HL-60 (cell line): ENCODE measurements at regions not wholly inside any gene's neighbourhood (a gene's known extent, or its start where the extent isn't known, plus 50 kb on each side); places are given as distances from the start of the nearest gene placed in this dataset.

Source experiments
- DNase-seq, 2 experiments: peaks; one replicate each; pipeline ENCODE4 v3.0.0-alpha.2; 2010 to 2020; ENCODE audit warnings: low read depth in 1 of 2, low spot score in 1 of 2
- H3K27ac ChIP-seq: fragments of 250-450 bp; sonication (Bioruptor Pico); replicated peaks from 2 replicates; pipeline ENCODE4 v1.5.1; 2020; ENCODE audit warnings: mild to moderate bottlenecking, moderate library complexity
- H3K27me3 ChIP-seq: fragments of 250-450 bp; sonication (Bioruptor Pico); 2 replicates; pipeline ENCODE4 v1.5.1; 2021; ENCODE audit warnings: mild to moderate bottlenecking, moderate library complexity; ENCODE audit not compliant: insufficient read depth, poor library complexity, severe bottlenecking
- H3K4me3 ChIP-seq: replicated peaks from 2 replicates; pipeline ENCODE4 v1.5.1; 2011; ENCODE audit warnings: mild to moderate bottlenecking, control low read depth, low read length; ENCODE audit not compliant: insufficient read depth
- GABPA ChIP-seq: IDR thresholded peaks from 2 replicates; pipeline ENCODE4 v1.6.1; 2012; ENCODE audit warnings: low read depth
- POLR2AphosphoS5 ChIP-seq: IDR thresholded peaks from 2 replicates; pipeline ENCODE4 v1.6.1; 2012; ENCODE audit warnings: low read depth
- SPI1 ChIP-seq: IDR thresholded peaks from 2 replicates; pipeline ENCODE4 v1.6.1; 2012; ENCODE audit warnings: low read depth, mild to moderate bottlenecking, borderline replicate concordance
- TF ChIP-seq, protein P1 (sequence below): IDR thresholded peaks from 2 replicates; pipeline ENCODE4 v1.6.1; 2012; ENCODE audit warnings: low read depth; ENCODE audit not compliant: insufficient replicate concordance
- TF ChIP-seq, protein P2 (sequence below): IDR thresholded peaks from one replicate; pipeline ENCODE4 v1.5.1; 2011; ENCODE audit warnings: low read length, control low read depth, inconsistent platforms; ENCODE audit not compliant: insufficient read depth

DNA sequence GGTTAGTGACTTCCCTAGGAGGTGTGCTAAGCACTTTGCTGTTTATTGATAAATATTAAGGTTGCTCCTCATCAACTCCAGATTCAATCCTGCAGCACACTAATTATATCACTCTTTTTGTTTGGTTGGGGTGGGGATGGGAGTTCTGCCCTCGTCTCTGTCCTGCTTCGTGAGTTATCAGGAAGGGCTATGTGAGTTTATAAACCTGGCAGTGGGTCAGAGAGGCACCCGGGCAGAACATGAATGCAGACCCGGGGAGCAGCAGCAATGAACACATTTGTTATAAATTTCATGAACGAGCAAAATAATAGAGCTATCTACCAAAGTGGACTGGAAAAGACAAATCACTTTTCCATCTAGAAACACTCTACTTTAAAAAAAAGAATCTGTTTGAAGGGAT lies 125.5 kb upstream of the WWC1 start:
- DNase-seq = no peak
- Histone ChIP-seq H3K27me3 (no peaks in the 10 kb centered on the region), H3K27ac (no peak overlapping the region), H3K4me3 (no peak overlapping the region)
- TF ChIP-seq SPI1 (no peak), POLR2AphosphoS5 (no peak)

DNA sequence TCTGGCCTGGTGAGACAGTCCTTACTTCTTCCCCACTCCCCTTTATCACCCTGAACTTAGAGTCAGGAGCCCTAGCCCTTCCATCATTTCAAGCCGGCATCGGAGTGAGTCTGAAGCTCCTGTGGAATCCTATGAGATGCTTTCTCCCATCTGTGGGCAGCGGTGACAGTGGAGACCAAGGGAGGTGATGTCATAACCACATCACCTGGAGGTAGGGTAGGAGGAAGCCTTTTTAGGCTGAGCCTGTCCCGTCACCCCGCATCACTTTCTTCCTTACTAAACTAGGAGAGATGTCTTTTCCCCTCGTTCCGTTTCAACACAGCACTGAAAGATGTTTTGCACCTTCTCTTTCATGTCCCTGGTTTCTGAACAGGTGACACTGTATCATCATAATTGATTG lies 124.1 kb upstream of the WWC1 start:
- Histone ChIP-seq H3K27me3 (no peaks in the 10 kb centered on the region), H3K4me3 (no peak overlapping the region), H3K27ac (no peak overlapping the region)
- no peak for DNase-seq
- TF ChIP-seq, protein P1, sequence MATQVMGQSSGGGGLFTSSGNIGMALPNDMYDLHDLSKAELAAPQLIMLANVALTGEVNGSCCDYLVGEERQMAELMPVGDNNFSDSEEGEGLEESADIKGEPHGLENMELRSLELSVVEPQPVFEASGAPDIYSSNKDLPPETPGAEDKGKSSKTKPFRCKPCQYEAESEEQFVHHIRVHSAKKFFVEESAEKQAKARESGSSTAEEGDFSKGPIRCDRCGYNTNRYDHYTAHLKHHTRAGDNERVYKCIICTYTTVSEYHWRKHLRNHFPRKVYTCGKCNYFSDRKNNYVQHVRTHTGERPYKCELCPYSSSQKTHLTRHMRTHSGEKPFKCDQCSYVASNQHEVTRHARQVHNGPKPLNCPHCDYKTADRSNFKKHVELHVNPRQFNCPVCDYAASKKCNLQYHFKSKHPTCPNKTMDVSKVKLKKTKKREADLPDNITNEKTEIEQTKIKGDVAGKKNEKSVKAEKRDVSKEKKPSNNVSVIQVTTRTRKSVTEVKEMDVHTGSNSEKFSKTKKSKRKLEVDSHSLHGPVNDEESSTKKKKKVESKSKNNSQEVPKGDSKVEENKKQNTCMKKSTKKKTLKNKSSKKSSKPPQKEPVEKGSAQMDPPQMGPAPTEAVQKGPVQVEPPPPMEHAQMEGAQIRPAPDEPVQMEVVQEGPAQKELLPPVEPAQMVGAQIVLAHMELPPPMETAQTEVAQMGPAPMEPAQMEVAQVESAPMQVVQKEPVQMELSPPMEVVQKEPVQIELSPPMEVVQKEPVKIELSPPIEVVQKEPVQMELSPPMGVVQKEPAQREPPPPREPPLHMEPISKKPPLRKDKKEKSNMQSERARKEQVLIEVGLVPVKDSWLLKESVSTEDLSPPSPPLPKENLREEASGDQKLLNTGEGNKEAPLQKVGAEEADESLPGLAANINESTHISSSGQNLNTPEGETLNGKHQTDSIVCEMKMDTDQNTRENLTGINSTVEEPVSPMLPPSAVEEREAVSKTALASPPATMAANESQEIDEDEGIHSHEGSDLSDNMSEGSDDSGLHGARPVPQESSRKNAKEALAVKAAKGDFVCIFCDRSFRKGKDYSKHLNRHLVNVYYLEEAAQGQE = no peak
- TF ChIP-seq GABPA (no peak), POLR2AphosphoS5 (no peak), SPI1 (no peak)
- TF ChIP-seq, protein P2, sequence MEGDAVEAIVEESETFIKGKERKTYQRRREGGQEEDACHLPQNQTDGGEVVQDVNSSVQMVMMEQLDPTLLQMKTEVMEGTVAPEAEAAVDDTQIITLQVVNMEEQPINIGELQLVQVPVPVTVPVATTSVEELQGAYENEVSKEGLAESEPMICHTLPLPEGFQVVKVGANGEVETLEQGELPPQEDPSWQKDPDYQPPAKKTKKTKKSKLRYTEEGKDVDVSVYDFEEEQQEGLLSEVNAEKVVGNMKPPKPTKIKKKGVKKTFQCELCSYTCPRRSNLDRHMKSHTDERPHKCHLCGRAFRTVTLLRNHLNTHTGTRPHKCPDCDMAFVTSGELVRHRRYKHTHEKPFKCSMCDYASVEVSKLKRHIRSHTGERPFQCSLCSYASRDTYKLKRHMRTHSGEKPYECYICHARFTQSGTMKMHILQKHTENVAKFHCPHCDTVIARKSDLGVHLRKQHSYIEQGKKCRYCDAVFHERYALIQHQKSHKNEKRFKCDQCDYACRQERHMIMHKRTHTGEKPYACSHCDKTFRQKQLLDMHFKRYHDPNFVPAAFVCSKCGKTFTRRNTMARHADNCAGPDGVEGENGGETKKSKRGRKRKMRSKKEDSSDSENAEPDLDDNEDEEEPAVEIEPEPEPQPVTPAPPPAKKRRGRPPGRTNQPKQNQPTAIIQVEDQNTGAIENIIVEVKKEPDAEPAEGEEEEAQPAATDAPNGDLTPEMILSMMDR = no peak

DNA sequence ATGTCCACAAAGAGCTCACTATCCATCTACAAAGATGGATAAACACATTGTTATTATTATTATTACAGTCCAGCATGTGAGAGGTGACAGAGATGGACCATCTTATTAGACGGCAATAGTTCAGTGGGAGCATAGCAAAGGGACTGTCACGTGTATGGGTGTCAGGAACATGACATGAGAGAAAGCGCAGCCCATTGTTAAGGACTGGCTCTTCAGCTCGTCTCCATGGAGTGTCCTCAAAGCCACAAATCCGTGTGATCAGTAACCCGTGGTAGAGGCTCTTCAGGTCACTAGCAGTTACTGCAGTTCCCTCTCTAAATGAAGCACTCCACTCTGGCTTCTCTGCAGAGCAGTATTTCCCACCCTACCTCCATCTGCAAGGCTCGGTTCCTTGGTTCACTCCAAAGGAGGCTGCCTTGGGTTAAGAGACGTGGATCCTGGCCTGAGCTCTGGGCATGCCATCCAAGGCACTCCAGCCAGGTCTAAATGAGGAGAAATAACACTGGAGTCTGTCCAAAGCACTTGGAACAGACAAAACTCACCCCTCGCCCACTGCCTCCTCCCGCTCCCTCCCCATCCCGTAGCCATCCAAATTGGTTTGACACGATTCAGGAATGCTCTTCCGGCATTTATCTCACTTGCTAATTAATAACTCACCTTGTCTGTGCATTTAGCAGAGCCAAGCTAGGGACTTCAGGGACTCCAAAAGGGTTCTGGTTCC lies 122.3 kb upstream of the WWC1 start:
- Histone ChIP-seq H3K4me3 (no peak overlapping the region), H3K27ac (no peak overlapping the region), H3K27me3 (no peaks in the 10 kb centered on the region)
- TF ChIP-seq SPI1 = no peak
- TF ChIP-seq, protein P2 = no peak
- TF ChIP-seq, protein P1 = no peak
- no peak for TF ChIP-seq GABPA
- TF ChIP-seq POLR2AphosphoS5 = no peak
- DNase-seq = no peak

DNA sequence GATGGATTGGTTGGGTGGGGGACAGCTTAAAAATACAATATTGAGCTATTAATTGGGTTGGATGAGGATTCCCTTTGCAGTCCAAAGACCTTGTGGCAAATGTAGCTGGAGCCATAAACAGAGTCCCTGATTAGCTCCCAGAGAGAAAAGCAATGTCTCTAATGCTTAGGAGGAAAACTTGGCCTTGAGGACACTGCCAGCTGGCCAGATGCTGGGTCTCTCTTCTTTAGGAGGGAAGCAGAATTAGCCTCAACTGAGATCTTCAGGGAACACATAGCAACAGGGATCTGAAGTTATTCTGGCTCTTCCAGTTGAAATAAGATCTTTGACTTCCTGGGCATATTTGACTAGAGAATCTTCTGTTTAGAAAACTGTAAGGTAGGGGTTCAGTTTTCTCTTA lies 121.7 kb upstream of the WWC1 start:
- Histone ChIP-seq H3K27ac (no peak overlapping the region), H3K27me3 (no peaks in the 10 kb centered on the region), H3K4me3 (no peak overlapping the region)
- no peak for DNase-seq
- TF ChIP-seq, protein P2 = no peak
- TF ChIP-seq, protein P1 = no peak
- TF ChIP-seq POLR2AphosphoS5 (no peak), SPI1 (no peak), GABPA (no peak)
